ENCODE measurements at regions not wholly inside any gene's neighbourhood (a gene's known extent, or its start where the extent isn't known, plus 50 kb on each side); places are given as distances from the start of the nearest gene placed in this dataset.

- DNase-seq: no peak
These were observed 76.5 kb upstream of the RFX8 start for GRCh38 chr2:101551336-101551888.

GRCh38 chr2:101550555-101550954 lies 75.6 kb upstream of the RFX8 start:
- no peak for DNase-seq

GRCh38 chr2:101549371-101549770 lies 74.5 kb upstream of the RFX8 start:
- no peak for DNase-seq

GRCh38 chr2:101546376-101547058 lies 71.6 kb upstream of the RFX8 start:
- no peak for DNase-seq

GRCh38 chr2:101545950-101546349 lies 71.0 kb upstream of the RFX8 start:
- no peak for DNase-seq

- peak; percentile 69 for DNase-seq
These were observed 65.6 kb upstream of the RFX8 start for GRCh38 chr2:101540518-101540917.

GRCh38 chr2:101538076-101538475 lies 63.2 kb upstream of the RFX8 start:
- no peak for DNase-seq

- no peak for DNase-seq
These were observed 59.3 kb upstream of the RFX8 start for GRCh38 chr2:101534149-101534611.

- DNase-seq: no peak
These were observed 58.7 kb upstream of the RFX8 start for GRCh38 chr2:101533561-101534148.

- DNase-seq: no peak
These were observed 53.6 kb upstream of the RFX8 start for GRCh38 chr2:101528501-101528900.

- DNase-seq: no peak
These were observed 50.0 kb upstream of the RFX8 start for GRCh38 chr2:101524806-101525430.

Data from fibroblast of skin of scalp (primary cell).